ENCODE measurements at regions not wholly inside any gene's neighbourhood (a gene's known extent, or its start where the extent isn't known, plus 50 kb on each side); places are given as distances from the start of the nearest gene placed in this dataset.

DNA sequence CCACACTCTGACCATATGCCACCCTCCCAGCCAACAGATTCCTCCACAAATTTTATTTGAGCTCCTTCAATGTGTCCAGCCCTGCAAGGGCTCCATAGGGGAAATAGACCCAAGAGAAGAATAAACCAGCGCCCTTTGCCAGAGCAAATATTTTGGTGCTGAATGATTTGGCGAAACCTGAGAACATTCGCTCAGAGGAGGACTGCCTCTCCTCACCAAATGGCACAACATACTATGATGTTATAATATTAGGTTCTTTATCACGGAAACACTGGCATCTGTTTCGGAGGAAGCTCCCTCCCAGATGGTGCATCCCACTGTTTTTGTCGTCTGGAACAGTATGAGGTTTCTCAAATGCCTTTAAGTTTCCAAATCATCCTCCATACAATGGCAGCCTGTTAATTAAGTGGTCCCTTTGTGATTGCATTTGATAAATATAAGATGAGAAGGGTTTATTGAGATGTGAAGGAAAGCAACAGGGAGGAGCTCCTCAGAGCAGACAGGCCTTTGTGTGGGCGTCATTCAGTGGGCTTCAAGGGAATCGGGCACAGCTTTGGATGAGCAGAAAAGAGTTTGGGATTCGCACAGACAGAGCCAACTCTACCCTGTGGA lies 139.1 kb upstream of the ADRA1B start:
- no peak overlapping the region for H3K4me3 ChIP-seq (ENCODE audit: low read length)
- no peak for DNase-seq (ENCODE audit: low read depth)
- TF ChIP-seq CTCF (conservative IDR thresholded peaks at IDR 0.05; ENCODE audit: low read length) = no peak

DNA sequence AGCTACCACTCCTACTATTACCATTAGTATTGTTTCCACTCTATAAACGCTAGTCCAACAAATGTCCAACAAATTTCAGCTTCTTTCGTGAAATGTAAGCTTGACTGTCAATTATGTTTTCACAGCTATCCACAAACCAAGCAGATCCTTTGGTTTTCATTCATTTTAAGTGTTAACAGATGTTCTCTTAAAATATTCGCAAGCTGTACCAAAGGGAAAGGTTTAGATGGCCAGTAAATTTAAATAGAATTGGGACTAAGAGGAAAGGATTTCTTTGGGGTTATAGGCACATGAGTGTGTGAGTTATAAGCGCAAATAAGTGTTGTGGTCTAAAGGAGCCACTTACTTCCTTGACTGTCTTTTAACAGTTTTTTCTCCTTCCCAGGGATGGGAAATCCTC lies 136.8 kb upstream of the ADRA1B start:
- DNase-seq (ENCODE audit: low read depth) = peak; percentile 64
- H3K4me3 ChIP-seq (ENCODE audit: low read length) = no peak overlapping the region
- TF ChIP-seq CTCF (conservative IDR thresholded peaks at IDR 0.05; ENCODE audit: low read length) = no peak

GRCh38 chr5:159780246-159780645 lies 136.0 kb upstream of the ADRA1B start:
- peak; percentile 31 for DNase-seq (ENCODE audit: low read depth)
- no peak overlapping the region for H3K4me3 ChIP-seq (ENCODE audit: low read length)
- no peak for TF ChIP-seq CTCF (conservative IDR thresholded peaks at IDR 0.05; ENCODE audit: low read length)

DNA sequence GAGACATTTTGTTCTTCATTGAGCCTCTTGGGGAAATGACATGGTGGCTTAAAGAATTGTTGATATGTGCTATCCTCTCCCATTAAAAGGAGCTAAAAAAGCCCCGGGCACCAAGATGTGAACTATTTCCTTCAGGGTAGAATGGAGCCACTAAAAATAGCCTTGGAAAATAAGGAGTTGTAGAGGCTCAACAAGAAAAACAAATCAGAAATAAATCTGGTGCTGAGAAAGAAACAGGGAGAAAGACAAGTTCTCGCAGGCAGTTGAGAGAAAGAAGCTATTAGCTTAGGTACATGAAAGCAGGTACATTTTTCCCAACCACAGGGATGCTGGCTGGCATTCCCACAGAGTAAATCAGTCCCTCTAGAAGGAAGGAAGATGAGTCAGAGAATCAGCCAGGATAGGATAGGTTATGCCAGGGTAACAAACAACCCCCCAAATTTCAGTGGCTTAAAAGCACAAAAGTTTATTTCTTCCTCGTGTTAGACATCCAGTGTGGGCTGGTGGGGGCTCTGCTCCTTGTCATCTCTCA lies 134.6 kb upstream of the ADRA1B start:
- TF ChIP-seq CTCF (conservative IDR thresholded peaks at IDR 0.05; ENCODE audit: low read length) = no peak
- DNase-seq (ENCODE audit: low read depth) = no peak

GRCh38 chr5:159782197-159782994 lies 133.9 kb upstream of the ADRA1B start:
- no peak for DNase-seq (ENCODE audit: low read depth)
- no peak for TF ChIP-seq CTCF (conservative IDR thresholded peaks at IDR 0.05; ENCODE audit: low read length)
- H3K4me3 ChIP-seq (ENCODE audit: low read length) = no peak overlapping the region

More for the DNA sequence above, 134.6 kb upstream of the ADRA1B start:
- no peak overlapping the region for H3K4me3 ChIP-seq (ENCODE audit: low read length)

GRCh38 chr5:159782995-159783300 lies 133.3 kb upstream of the ADRA1B start:
- no peak for DNase-seq (ENCODE audit: low read depth)
- TF ChIP-seq CTCF (conservative IDR thresholded peaks at IDR 0.05; ENCODE audit: low read length) = no peak

DNA sequence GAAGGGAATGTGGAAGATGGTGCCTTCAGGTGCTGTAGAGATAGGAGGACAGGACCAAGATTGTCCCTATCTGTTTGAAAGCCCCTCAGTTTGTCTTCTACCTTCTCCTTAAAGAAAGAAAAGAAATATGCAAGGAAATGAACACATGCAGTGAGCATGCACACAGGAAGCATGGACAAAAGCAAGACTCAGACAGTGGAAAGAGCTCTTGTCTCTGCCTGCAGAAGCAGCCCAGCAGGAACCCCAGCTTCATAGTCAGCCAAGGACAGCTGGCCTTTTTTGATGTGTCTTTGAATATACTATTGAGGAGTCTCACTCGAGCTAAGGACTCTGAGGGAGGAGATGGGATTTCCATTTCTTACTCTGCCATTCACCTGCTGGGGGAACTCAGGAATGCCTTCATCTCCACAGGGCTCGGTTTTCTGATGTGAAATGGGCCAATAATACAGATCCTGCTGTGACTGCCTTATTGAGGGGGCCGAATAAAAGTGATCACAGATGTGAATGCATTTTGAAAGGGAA lies 132.5 kb upstream of the ADRA1B start:
- TF ChIP-seq CTCF (conservative IDR thresholded peaks at IDR 0.05; ENCODE audit: low read length) = no peak
- no peak overlapping the region for H3K4me3 ChIP-seq (ENCODE audit: low read length)
- DNase-seq (ENCODE audit: low read depth) = no peak

More at GRCh38 chr5:159782995-159783300, 133.3 kb upstream of the ADRA1B start:
- no peak overlapping the region for H3K4me3 ChIP-seq (ENCODE audit: low read length)

Data from AG10803 (cell line).